GM18505 (cell line): ENCODE measurements at regions not wholly inside any gene's neighbourhood (a gene's known extent, or its start where the extent isn't known, plus 50 kb on each side); places are given as distances from the start of the nearest gene placed in this dataset.

Experiments
- ATAC-seq: cut with Tn5 transposase; IDR thresholded peaks from one replicate; pipeline ENCODE4 v1.9.1; 2021; ENCODE audit not compliant: unreplicated experiment
- POLR2A ChIP-seq: IDR thresholded peaks from 4 replicates; pipeline ENCODE4 v1.6.1; 2011; ENCODE audit warnings: borderline replicate concordance; ENCODE audit not compliant: insufficient read depth, insufficient read length; ENCODE audit errors: extremely low read depth

DNA sequence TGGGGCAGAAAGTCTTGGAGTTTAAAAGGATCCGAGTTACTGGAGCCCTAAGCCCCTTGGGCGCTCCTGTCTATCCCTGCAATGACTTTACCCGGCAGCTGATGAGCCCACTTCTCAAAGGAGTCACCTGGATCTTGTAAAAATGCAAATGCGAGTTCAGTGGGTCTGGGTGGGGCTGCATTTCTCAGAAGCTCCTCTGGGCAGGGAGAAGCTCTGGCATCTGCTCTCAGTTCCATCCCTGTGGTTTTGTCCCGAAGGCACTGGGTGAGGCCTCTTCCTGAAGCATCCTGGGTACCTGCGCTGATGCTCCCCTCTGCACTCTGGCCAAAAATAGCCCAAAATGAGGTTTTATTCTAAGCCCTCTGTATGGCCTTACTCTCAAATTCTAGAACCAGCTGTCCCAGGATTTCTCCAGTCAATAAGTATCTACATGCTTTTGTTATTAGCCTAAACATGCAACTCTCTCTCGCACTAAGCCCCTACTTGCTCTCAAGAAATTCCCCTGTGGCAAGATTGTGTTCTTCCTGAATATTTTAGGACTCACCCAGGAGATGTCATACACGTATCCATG is 167.8 kb upstream of the APCDD1 start:
- no peak for ATAC-seq
- no peak for TF ChIP-seq POLR2A

DNA sequence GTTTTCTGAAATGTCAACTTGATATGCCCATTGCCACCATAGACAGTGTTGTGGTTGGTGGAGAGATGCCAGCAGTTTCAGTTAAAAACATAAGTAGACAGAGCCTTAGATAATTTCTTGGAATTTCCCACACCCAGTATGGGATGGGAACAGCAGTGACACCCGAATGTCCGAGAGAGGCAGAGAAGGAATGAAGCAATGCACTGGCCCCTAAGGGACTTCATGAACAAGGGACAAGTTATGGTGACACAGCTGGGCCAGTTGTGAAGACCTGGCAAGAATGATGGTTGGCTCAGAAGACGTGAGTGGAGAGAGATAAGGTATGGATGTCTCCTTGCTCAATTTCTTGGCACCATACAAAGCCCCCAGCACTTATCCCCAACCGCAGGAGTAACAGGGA is 165.2 kb upstream of the APCDD1 start:
- no peak for ATAC-seq
- no peak for TF ChIP-seq POLR2A

DNA sequence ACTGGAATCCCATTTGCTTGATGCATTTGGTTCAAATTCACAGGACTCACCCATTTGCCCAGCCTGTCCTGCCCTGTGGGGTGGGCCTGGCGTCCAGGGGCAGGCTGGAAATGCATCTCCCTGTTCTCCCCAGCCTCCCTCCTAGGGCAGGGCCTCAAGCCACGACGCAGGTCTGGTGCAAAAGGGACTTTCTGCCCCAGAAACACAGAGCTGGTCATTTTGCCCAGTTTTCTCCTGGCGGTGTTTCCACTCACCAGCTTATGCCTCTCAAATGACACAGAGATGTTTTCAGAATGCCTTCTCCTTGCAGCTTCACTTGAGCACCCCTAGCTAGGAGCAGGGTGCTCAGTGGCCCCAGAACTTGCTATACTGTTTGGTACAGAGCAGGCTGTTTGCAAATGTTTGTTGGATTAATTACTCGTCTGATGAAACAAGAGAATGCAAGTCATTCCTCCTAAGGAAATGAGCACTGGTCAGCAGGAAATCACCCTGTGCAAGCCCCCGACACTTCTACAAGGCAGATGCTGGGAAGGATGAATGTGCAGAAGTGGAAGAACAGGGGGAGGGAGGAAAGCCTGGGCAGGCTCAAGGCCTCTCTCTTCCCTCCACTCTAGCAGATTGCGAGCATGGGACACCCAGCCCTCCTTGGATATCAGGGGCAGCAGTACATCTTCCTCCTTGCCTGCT is 164.3 kb upstream of the APCDD1 start:
- no peak for ATAC-seq
- TF ChIP-seq POLR2A, result no peak

DNA sequence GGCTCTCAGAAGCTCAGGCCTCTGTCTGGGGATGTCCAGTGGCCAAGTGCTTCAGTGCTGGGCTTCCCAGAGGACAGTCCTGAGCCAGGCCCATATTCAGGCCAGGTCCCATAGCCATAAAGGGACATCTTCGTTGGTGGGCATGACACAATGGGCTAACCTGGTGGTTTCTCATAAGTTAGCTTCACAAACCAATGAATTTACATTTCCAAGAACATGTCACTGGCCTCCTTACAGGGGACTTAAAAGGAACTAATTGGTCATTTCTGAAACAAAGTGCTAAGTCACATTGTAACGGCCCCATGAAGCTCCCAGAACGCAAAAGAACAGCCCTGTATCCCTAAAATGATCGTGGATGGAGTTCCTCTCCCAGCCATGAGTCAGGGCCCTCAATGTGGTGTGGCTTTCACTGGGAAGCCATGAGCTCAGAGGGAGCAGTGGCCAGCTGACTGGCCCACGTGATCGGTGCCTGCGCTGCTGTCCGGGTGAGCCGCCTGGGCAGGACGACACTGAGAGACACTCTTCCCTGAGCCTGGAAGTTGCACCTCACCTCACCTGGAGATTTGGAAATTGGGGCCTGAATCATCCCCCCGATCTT is 163.7 kb upstream of the APCDD1 start:
- no peak for TF ChIP-seq POLR2A
- ATAC-seq, result no peak

DNA sequence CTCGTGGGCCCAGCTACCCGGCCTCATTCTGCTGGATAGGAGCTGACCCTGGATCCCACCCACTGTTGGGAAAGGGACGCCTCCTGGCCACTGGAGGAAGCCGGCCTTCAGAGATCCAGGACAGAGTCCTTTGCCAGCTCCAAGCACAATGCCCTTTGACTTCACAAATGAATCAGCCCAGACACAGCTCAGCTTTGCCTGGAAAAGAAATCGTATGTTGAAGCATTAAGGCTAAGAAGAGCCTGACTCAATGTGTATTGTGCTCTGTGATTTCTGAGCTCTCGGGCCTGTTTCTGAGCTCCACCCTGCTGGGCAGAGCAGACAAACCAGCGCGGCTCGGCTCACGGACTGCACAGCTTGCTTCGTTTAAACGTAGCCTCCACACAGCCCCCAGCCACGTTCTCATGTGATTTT is 162.9 kb upstream of the APCDD1 start:
- TF ChIP-seq POLR2A, result no peak
- ATAC-seq, result no peak

DNA sequence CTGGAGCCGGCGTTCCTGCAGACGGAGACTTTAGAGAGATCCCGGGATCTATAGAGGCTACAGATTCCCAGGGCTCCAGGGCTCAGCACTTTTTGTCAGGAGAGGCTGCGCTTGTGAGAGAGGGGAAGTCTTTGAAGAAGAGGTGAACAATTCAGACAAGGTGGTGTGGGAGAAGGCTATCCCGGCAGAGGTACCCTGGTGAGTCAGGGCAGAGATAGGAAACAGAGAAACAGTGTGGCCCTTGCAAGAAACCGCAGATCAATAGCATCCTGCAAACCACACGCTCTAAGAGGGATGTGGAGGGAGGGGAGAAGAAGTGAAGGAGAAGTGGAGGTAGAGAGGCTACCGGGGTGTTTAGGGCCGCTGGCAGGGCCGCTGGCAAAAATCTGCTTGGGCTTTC is 160.5 kb upstream of the APCDD1 start:
- ATAC-seq, result no peak
- no peak for TF ChIP-seq POLR2A

DNA sequence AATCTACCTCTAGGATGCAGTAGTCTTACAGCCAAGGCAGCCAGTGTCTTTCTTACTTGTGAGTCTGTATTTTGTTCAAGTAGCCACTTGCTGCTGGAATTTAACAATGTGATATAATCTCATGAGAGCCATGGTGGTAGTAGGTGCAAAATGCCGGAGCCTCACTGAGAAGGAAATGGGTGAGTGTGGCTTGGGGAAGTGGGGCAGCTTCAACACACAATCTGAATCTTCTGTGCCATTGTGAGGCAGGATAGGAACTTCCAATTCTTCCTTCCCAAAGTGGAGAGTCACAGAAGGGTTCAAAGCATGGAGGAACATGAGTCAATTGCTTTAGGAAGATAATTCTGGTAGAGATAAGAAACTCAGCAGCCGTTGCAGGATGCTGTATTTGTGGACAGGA is 158.7 kb upstream of the APCDD1 start:
- no peak for ATAC-seq
- TF ChIP-seq POLR2A, result no peak

DNA sequence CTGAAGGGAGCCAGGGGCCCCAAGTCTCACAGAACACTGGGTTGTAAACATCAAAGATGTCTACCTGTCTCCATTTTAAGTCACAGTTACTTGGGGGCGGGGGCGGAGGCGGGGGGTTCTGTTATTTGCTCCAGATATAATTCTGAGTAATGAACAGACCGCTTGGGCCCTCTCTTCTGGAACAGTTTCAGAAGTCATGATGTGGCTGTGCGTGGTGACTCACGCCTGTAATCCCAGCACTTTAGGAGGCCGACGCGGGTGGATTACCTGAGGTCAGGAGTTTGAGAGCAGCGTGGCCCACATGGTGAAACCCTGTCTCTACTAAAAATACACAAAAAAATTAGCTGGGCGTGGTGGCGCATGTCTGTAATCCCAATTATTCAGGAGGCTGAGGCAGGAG is 157.9 kb upstream of the APCDD1 start:
- no peak for ATAC-seq
- no peak for TF ChIP-seq POLR2A

DNA sequence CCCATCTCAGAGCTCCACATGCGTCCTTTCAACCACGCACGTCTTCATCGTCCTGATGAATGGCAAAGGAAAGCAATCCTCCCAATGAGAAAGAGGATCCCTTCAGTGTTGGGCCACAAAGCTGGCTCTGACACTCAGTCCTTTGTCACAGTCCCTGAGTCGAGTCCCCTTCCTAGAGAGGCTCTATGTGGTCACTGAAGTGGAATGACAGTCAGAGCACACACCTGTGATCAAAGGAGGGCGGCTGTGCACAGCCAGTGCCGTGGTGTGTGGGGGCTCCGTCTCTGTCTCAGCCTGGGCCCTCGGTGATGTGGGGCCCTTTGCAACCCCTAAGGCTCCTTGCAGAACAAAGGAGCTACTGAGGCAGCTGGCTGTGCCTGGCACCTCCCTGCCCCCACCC is 157.3 kb upstream of the APCDD1 start:
- ATAC-seq, result no peak
- no peak for TF ChIP-seq POLR2A

DNA sequence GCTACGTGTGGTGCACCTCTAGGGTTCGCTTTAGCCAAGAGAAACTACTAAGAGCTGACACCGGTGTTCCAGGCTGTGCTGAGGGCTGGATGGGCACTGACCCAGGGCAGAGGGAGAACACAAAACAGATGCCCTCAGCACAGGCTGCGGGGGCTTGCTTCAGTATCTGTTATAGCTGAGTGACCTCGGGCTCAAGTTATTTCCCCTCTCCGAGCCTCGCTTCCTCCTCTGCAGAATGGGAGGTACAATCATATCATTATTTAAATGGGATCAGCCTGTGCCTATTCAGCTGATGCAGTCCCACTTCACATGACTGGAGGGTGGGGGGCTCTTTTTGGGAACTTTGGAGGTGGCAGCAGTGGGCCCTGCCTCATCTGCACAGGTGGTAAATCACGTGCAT is 156.1 kb upstream of the APCDD1 start:
- no peak for ATAC-seq
- TF ChIP-seq POLR2A, result no peak

DNA sequence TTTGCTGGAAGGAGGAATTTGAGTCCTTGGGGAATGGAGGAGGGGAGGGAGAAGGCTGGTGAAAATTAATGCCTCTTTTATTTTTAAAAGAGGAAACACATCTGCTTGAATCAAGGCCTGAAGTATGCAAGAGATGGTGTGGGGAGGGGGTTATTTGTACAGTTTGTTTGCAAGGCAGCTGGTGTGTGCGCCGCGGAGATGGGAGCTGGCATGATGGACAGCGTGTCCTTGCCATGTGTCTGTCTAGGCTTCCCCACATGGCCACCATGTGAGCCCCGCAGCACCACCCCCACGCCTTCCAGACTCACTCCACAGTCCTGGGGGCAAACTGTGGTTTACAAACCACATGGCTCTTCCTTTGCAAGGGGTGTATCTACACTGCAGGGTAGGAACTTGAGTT is 154.8 kb upstream of the APCDD1 start:
- no peak for TF ChIP-seq POLR2A
- ATAC-seq, result no peak

DNA sequence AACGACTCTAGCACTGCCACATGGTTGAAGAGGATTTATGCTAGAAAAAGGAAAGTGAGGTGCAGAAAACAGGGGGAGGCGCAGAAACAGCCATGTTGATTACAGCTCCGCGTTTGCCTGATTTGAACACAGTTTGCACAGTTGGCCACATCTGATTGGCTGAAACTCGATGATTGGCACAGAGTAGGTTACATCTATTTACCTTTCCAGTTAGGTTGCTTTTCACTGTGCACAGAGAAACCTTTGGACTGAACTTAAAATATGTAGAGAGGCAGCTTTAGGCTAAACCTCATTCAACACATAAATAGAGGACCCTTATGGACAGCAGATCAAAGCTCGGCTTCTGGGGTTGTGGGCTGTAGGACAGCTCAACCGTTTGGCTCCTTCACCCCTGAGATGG is 153.7 kb upstream of the APCDD1 start:
- no peak for TF ChIP-seq POLR2A
- ATAC-seq, result no peak

DNA sequence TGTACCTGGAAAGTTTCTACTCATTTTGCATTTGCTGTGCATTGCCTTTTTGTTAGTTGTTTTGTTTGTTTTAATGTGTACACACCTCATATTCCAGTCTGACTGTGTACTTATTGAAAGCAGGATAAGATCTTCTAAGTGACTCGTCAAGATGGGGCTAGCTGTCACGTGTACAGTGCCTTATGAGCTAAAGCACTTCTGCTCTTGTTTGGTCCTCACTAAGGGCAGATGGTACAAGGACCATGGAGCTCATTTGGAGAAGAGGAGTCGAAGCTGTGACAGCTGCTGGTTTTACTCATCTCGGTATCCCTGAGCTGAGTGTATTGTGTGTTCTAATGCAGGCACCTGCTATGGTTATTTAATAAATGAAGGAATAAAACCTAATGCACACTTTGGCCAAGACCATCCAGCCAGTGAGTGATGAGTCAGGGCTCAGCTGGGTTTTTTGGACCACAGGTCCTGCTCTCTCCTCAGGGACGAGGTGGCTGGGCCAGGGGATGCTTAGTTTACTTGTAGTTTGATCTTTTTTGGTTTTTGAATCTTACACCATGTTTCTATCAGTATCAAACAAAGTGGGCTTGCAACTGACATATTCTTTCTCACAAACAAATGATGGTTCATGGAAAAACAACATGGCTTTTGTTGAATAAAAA is 152.5 kb upstream of the APCDD1 start:
- TF ChIP-seq POLR2A, result no peak
- no peak for ATAC-seq

DNA sequence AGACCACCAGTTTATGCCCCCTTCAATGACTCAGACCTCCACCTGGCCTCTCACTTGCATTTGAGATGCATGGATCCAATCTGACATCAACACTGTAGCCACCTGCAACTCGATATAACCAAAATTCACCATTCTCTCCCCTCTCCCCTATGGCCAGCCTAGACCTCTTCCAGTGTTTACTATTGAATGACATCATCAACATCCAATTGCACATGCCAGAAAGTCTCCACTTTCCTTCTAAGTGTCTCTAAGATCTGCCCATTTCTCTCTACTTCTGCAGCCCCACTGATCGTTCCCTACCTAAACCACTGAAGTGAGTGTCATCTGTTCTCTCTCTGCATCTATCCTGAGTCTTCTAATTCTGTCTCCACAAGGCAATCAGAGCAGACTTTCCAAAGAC is 151.3 kb upstream of the APCDD1 start:
- no peak for ATAC-seq
- no peak for TF ChIP-seq POLR2A
